ENCODE measurements at regions not wholly inside any gene's neighbourhood (a gene's known extent, or its start where the extent isn't known, plus 50 kb on each side); places are given as distances from the start of the nearest gene placed in this dataset.

GRCh38 chr5:125129151-125129806, 382.8 kb upstream of the ZNF608 start:
- no peaks in the 10 kb centered on the region for H3K9me3 ChIP-seq
- H3K27ac ChIP-seq = no peak overlapping the region
- DNase-seq = no peak
- H3K4me3 ChIP-seq = no peak overlapping the region
- 95 to 96% methylated on average over 4 of the region's 4 CpGs for WGBS, 2 donors
- H3K27me3 ChIP-seq = no peaks in the 10 kb centered on the region
- intact Hi-C loops (cut with DNase I) = no loop called here
- peaks cover 0 to 2% (median 0%) of the 10 kb centered on the region in 4 donors for H3K4me1 ChIP-seq
- no peak for TF ChIP-seq POLR2A (IDR thresholded peaks at IDR 0.05)
- TF ChIP-seq POLR2AphosphoS5 (IDR thresholded peaks at IDR 0.05) = no peak
- no peak for TF ChIP-seq EP300 (IDR thresholded peaks at IDR 0.05)
- TF ChIP-seq, protein P1, sequence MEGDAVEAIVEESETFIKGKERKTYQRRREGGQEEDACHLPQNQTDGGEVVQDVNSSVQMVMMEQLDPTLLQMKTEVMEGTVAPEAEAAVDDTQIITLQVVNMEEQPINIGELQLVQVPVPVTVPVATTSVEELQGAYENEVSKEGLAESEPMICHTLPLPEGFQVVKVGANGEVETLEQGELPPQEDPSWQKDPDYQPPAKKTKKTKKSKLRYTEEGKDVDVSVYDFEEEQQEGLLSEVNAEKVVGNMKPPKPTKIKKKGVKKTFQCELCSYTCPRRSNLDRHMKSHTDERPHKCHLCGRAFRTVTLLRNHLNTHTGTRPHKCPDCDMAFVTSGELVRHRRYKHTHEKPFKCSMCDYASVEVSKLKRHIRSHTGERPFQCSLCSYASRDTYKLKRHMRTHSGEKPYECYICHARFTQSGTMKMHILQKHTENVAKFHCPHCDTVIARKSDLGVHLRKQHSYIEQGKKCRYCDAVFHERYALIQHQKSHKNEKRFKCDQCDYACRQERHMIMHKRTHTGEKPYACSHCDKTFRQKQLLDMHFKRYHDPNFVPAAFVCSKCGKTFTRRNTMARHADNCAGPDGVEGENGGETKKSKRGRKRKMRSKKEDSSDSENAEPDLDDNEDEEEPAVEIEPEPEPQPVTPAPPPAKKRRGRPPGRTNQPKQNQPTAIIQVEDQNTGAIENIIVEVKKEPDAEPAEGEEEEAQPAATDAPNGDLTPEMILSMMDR (IDR thresholded peaks at IDR 0.05) = no peak
- H3K36me3 ChIP-seq = no peaks in the 10 kb centered on the region

DNA sequence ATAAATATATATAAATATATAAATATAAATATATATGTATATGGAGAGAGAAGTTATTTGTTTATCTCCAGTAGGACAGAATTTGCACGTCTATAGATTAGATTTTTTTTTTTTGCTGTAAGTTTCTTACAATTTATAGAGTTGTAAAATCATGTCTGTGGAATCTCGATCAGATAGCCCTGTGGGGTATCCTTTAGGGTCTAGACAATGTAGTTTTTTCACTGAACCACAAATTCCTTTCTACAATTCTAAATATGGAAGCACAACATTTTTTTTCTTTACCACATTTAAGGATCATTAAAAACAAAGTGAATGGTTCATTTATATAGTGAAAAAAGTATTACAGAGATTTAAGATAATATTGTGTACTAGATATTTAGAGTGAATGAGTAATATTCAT, 384.2 kb upstream of the ZNF608 start:
- no peak overlapping the region for H3K4me3 ChIP-seq
- H3K27ac ChIP-seq = no peak overlapping the region
- DNase-seq = no peak
- H3K4me1 ChIP-seq = peaks cover 0 to 2% (median 0%) of the 10 kb centered on the region in 4 donors
- WGBS, 2 donors = 91 to 95% methylated on average over 2 of the region's 2 CpGs
- TF ChIP-seq, protein P1 (IDR thresholded peaks at IDR 0.05) = no peak
- no peak for TF ChIP-seq POLR2AphosphoS5 (IDR thresholded peaks at IDR 0.05)
- no peak for TF ChIP-seq EP300 (IDR thresholded peaks at IDR 0.05)
- no peak for TF ChIP-seq POLR2A (IDR thresholded peaks at IDR 0.05)
- H3K36me3 ChIP-seq = no peaks in the 10 kb centered on the region
- no peaks in the 10 kb centered on the region for H3K9me3 ChIP-seq
- H3K27me3 ChIP-seq = no peaks in the 10 kb centered on the region
- intact Hi-C loops (cut with DNase I) = no loop called here

- no peak for DNase-seq
- H3K4me1 ChIP-seq = peaks cover 0 to 2% (median 0%) of the 10 kb centered on the region in 4 donors
- no peak overlapping the region for H3K4me3 ChIP-seq
- no peaks in the 10 kb centered on the region for H3K9me3 ChIP-seq
- no peaks in the 10 kb centered on the region for H3K36me3 ChIP-seq
- TF ChIP-seq EP300 (IDR thresholded peaks at IDR 0.05) = no peak
- no peak for TF ChIP-seq POLR2A (IDR thresholded peaks at IDR 0.05)
- TF ChIP-seq, protein P1 (IDR thresholded peaks at IDR 0.05) = no peak
- no peak for TF ChIP-seq POLR2AphosphoS5 (IDR thresholded peaks at IDR 0.05)
- intact Hi-C loops (cut with DNase I) = no loop called here
- WGBS, 2 donors = 74 to 85% methylated on average over 3 of the region's 3 CpGs
- H3K27ac ChIP-seq = no peak overlapping the region
- no peaks in the 10 kb centered on the region for H3K27me3 ChIP-seq
Measured at GRCh38 chr5:125134216-125135081, 388.0 kb upstream of the ZNF608 start.

- intact Hi-C loops (cut with DNase I) = no loop called here
- Histone ChIP-seq H3K36me3 (no peaks in the 10 kb centered on the region), H3K27ac (no peak overlapping the region), H3K9me3 (no peaks in the 10 kb centered on the region), H3K4me1 (no peaks in the 10 kb centered on the region), H3K4me3 (no peak overlapping the region), H3K27me3 (no peaks in the 10 kb centered on the region)
- TF ChIP-seq POLR2AphosphoS5 (IDR thresholded peaks at IDR 0.05) = no peak
- no peak for TF ChIP-seq EP300 (IDR thresholded peaks at IDR 0.05)
- TF ChIP-seq POLR2A (IDR thresholded peaks at IDR 0.05) = no peak
- TF ChIP-seq, protein P1 (IDR thresholded peaks at IDR 0.05) = no peak
- DNase-seq = no peak
- 98% methylated on average over 3 of the region's 3 CpGs for whole genome bisulfite sequencing, 2 donors
Measured at GRCh38 chr5:125137535-125137934, 391.1 kb upstream of the ZNF608 start.

Measured in sigmoid colon (tissue), 6 donors.